Subcutaneous abdominal adipose tissue (tissue), 5 donors: ENCODE measurements at regions not wholly inside any gene's neighbourhood (a gene's known extent, or its start where the extent isn't known, plus 50 kb on each side); places are given as distances from the start of the nearest gene placed in this dataset.

Experiments used
- H3K27ac ChIP-seq: one replicate; pipeline ENCODE4 v1.7.0; 2013; ENCODE audit warnings: low read depth, mild to moderate bottlenecking, inconsistent platforms, low read length, moderate library complexity
- H3K27me3 ChIP-seq, 5 donors: one replicate each; pipeline ENCODE4 v1.7.0; 2013; ENCODE audit warnings: low read length in 5 of 5, inconsistent platforms in 1 of 5; ENCODE audit not compliant: control insufficient read depth in 5 of 5, insufficient read depth in 4 of 5
- H3K36me3 ChIP-seq, 5 donors: one replicate each; pipeline ENCODE4 v1.7.0; 2013; ENCODE audit warnings: low read length in 5 of 5; ENCODE audit not compliant: control insufficient read depth in 5 of 5, insufficient read depth in 5 of 5
- H3K4me1 ChIP-seq, 5 donors: one replicate each; pipeline ENCODE4 v1.7.0; 2013; ENCODE audit warnings: low read length in 5 of 5, mild to moderate bottlenecking in 3 of 5, moderate library complexity in 1 of 5; ENCODE audit not compliant: control insufficient read depth in 5 of 5, insufficient read depth in 5 of 5
- H3K4me3 ChIP-seq, 5 donors: one replicate each; pipeline ENCODE4 v1.7.0; 2013; ENCODE audit warnings: low read length in 5 of 5, low read depth in 1 of 5
- H3K9ac ChIP-seq, 5 donors: one replicate each; pipeline ENCODE4 v1.7.0; 2013; ENCODE audit warnings: low read length in 5 of 5, mild to moderate bottlenecking in 4 of 5, moderate library complexity in 3 of 5
- H3K9me3 ChIP-seq, 5 donors: one replicate each; pipeline ENCODE4 v1.7.0; 2013; ENCODE audit warnings: low read length in 5 of 5; ENCODE audit not compliant: control insufficient read depth in 5 of 5
- donor health status: healthy.
- donor health status: healthy.
- donor health status: healthy.
- donor health status: healthy.
- donor health status: healthy.

DNA sequence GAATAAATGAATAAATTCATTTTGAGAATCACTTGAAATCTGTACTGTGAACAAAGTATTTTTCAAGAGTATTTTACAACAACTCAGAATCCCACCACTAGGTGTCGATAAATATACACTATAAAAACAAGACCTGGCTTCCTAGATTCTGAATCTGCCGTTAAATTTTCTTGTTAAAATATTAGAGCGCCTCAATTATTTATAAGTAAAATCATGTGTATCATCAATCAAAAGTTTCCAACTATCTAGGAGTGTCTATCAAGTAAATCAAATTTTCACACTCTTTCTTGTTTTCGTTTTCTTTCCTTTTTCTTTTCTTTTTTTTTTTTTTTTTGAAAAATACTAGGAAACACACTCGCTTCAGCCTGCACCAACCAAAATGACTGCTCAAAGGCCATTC is 179.2 kb upstream of the DCN start:
- Histone ChIP-seq H3K4me1 (peaks cover 0 to 3% (median 0%) of the 10 kb centered on the region in 5 donors), H3K9ac (no peak overlapping the region), H3K36me3 (no peaks in the 10 kb centered on the region), H3K4me3 (no peak overlapping the region), H3K27ac (no peak overlapping the region), H3K27me3 (no peaks in the 10 kb centered on the region), H3K9me3 (no peaks in the 10 kb centered on the region)

DNA sequence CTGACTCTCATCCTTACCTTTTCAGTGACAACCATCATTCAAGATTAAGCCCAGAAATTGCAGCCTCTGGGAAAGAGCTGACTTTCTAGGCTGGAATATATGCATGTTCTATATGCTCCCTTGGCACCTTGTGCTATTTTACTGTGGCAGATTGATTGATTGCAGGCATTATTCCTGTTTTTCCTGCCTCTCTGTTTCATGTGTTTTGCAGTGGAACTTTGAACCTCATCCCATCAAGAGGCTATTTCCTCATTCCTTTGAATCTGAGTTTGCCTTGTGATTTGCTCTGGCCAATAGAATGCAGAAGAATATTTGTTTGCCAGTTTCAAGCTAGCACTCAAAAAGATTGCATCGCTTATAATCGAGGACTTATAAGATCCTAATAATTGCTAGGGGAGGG is 174.8 kb upstream of the DCN start:
- Histone ChIP-seq H3K9ac (no peak overlapping the region), H3K27ac (no peak overlapping the region), H3K36me3 (no peaks in the 10 kb centered on the region), H3K9me3 (no peaks in the 10 kb centered on the region), H3K4me3 (no peak overlapping the region), H3K4me1 (peaks cover 0 to 3% (median 0%) of the 10 kb centered on the region in 5 donors), H3K27me3 (no peaks in the 10 kb centered on the region)

DNA sequence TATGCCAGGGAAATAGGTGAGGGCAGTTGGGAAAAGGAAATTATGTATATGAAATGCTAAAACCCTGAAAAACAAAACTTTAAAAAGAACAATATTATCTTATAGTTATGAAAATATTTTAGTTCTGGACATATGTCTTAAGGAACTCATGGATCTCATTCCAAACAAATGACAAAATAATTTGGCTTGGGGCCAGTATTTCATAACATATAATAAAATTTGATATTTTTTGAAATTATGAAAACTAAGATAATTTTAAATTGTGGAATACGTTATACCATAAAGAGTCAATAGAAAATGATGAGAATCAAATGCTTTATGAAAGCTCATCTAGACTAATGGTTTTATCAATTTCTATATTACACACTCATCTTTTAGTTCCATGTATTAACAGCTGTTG is 173.8 kb upstream of the DCN start:
- H3K9ac ChIP-seq = no peak overlapping the region
- H3K9me3 ChIP-seq = peaks cover 0 to 6% (median 0%) of the 10 kb centered on the region in 5 donors
- H3K27ac ChIP-seq = no peak overlapping the region
- H3K4me1 ChIP-seq = no peaks in the 10 kb centered on the region
- H3K36me3 ChIP-seq = no peaks in the 10 kb centered on the region
- H3K4me3 ChIP-seq = no peak overlapping the region
- no peaks in the 10 kb centered on the region for H3K27me3 ChIP-seq

- Histone ChIP-seq H3K4me1 (no peaks in the 10 kb centered on the region), H3K9ac (no peak overlapping the region), H3K9me3 (peaks cover 0 to 6% (median 0%) of the 10 kb centered on the region in 5 donors), H3K36me3 (no peaks in the 10 kb centered on the region), H3K27ac (no peak overlapping the region), H3K4me3 (no peak overlapping the region), H3K27me3 (no peaks in the 10 kb centered on the region)
Observed at GRCh38 chr12:91355150-91356006, 172.8 kb upstream of the DCN start.

- Histone ChIP-seq H3K36me3 (no peaks in the 10 kb centered on the region), H3K4me3 (no peak overlapping the region), H3K27me3 (no peaks in the 10 kb centered on the region), H3K4me1 (no peaks in the 10 kb centered on the region), H3K9ac (no peak overlapping the region), H3K27ac (no peak overlapping the region), H3K9me3 (peaks cover 0 to 6% (median 0%) of the 10 kb centered on the region in 5 donors)
Observed at GRCh38 chr12:91353266-91353665, 170.6 kb upstream of the DCN start.

- no peaks in the 10 kb centered on the region for H3K27me3 ChIP-seq
- no peak overlapping the region for H3K9ac ChIP-seq
- peaks cover 0 to 3% (median 0%) of the 10 kb centered on the region in 5 donors for H3K4me1 ChIP-seq
- peaks cover 0 to 6% (median 0%) of the 10 kb centered on the region in 5 donors for H3K9me3 ChIP-seq
- no peaks in the 10 kb centered on the region for H3K36me3 ChIP-seq
- H3K4me3 ChIP-seq = no peak overlapping the region
- no peak overlapping the region for H3K27ac ChIP-seq
Observed at GRCh38 chr12:91349476-91349875, 166.9 kb upstream of the DCN start.

DNA sequence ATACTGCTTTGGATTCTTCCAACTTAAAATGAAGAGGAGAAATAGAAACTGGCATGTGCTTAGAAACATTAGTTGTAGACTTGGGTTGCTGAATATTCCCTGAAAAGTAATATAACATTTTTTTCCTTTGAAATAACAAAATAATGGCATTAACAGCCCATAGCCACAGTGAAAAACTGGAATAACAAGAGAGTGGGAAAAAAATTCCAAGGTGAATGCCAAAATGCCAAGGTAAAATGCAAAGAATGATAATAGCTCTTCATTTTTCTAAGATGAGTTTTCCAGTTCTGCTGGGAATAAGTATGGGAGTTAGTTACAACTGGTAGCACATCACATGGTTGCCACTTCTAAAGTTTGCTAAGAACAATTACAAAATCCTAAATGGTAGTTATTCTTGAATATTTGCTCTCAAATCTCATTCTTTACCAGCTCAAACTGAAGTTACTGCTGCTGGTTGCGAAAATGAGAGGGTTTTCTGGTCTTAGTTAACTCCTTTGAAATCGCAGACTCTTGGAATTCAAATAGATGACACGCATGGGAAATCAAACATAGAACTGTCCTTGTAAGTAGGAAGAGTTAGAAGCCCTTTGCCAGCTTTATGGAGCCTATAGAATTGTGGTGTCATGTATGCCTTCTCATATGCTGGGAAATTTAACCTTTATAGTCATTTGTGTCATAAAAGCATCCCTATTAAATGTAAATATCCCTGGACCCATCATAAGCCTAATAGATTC is 165.0 kb upstream of the DCN start:
- Histone ChIP-seq H3K27me3 (no peaks in the 10 kb centered on the region), H3K27ac (no peak overlapping the region), H3K9me3 (peaks cover 0 to 6% (median 0%) of the 10 kb centered on the region in 5 donors), H3K4me1 (peaks cover 0 to 3% (median 0%) of the 10 kb centered on the region in 5 donors), H3K36me3 (no peaks in the 10 kb centered on the region), H3K9ac (no peak overlapping the region), H3K4me3 (no peak overlapping the region)

DNA sequence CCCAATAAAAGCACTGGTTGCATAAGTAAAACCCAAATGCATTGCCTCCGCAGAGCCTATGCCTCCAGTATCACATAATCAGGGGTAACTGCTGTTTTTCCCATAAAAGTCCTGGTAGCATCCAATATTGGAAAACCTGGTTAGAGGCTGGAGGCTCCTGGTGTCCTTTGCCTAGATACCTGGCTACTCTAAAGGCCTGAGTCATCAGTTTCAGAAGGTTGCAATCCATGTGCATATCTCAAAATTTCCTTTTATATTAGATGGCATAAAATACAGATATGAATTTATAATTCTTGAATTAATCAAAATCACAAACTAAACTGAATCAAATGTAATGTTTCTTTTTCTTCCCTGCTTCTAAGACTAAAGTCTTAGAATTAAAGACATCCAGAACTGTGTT is 164.2 kb upstream of the DCN start:
- Histone ChIP-seq H3K27ac (no peak overlapping the region), H3K9me3 (peaks cover 0 to 2% (median 0%) of the 10 kb centered on the region in 5 donors), H3K9ac (no peak overlapping the region), H3K36me3 (no peaks in the 10 kb centered on the region), H3K27me3 (no peaks in the 10 kb centered on the region), H3K4me1 (peaks cover 0 to 3% (median 0%) of the 10 kb centered on the region in 5 donors), H3K4me3 (no peak overlapping the region)

GRCh38 chr12:91344408-91344807 is 161.8 kb upstream of the DCN start:
- Histone ChIP-seq H3K4me3 (no peak overlapping the region), H3K9me3 (no peaks in the 10 kb centered on the region), H3K9ac (no peak overlapping the region), H3K27ac (no peak overlapping the region), H3K4me1 (peaks cover 0 to 3% (median 0%) of the 10 kb centered on the region in 5 donors), H3K36me3 (no peaks in the 10 kb centered on the region), H3K27me3 (no peaks in the 10 kb centered on the region)

DNA sequence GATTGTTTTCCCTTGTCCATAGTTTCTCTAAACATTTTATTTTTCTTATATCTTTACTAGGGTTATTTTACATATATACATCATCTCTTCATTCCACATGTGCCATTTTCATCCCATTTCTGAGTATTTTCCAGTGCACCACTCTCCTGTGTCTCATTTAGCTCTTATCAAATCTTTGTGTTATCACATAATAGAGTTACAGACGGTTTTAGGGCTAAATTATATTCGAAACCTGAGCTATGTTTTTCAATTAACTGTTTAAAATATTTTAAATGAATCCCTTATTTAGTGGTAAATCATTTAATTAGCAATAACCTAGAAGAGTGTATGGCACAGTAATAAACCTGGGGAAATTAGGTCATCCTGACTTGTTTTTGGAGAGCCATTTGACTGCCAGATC is 160.4 kb upstream of the DCN start:
- Histone ChIP-seq H3K9ac (no peak overlapping the region), H3K4me3 (no peak overlapping the region), H3K4me1 (peaks cover 0 to 3% (median 0%) of the 10 kb centered on the region in 5 donors), H3K9me3 (no peaks in the 10 kb centered on the region), H3K36me3 (no peaks in the 10 kb centered on the region), H3K27me3 (no peaks in the 10 kb centered on the region), H3K27ac (no peak overlapping the region)
